ENCODE measurements at regions not wholly inside any gene's neighbourhood (a gene's known extent, or its start where the extent isn't known, plus 50 kb on each side); places are given as distances from the start of the nearest gene placed in this dataset.

- Histone ChIP-seq H3K4me1 (ENCODE audit: control insufficient read depth, insufficient read depth, low read length) (no peaks in the 10 kb centered on the region), H3K4me3 (ENCODE audit: low read depth, low read length) (no peak overlapping the region), H3K36me3 (ENCODE audit: control insufficient read depth in 2 of 2, insufficient read depth in 1 of 2, low read length in 2 of 2) (no peaks in the 10 kb centered on the region), H3K27ac (ENCODE audit: extremely low read depth, low read depth, low read length) (no peak overlapping the region), H3K9me3 (ENCODE audit: control insufficient read depth, insufficient read depth, low read depth, low read length) (no peaks in the 10 kb centered on the region)
- ChIA-PET CTCF (no interaction called here), POLR2A (interaction anchor here (0.5 kb wide), 1 partner anchor 46 kb away, joined by 3 read pairs; no protein-coding TSS in a partner anchor)
- no peak for TF ChIP-seq PRDM1 (tag by site-specific recombination; IDR thresholded peaks at IDR 0.05)
- no peak for TF ChIP-seq ZBTB17 (tag by site-specific recombination; IDR thresholded peaks at IDR 0.05)
- no peak for TF ChIP-seq ZNF2 (tag by site-specific recombination; IDR thresholded peaks at IDR 0.05)
- no peak for TF ChIP-seq ZNF626 (tag by site-specific recombination; IDR thresholded peaks at IDR 0.05)
- no peak for TF ChIP-seq PRDM4 (tag by site-specific recombination; IDR thresholded peaks at IDR 0.05)
- TF ChIP-seq ZNF138 (tag by site-specific recombination; IDR thresholded peaks at IDR 0.05; ENCODE audit: borderline replicate concordance), result no peak
- TF ChIP-seq YY2 (tag by site-specific recombination; IDR thresholded peaks at IDR 0.05), result no peak
- no peak for TF ChIP-seq ZNF791 (tag by site-specific recombination; IDR thresholded peaks at IDR 0.05)
These were observed 100.1 kb upstream of the ADTRP start for GRCh38 chr6:11878735-11879134.

GRCh38 chr6:11878029-11878428 is 99.4 kb upstream of the ADTRP start:
- Histone ChIP-seq H3K27ac (ENCODE audit: extremely low read depth, low read depth, low read length) (no peak overlapping the region), H3K4me1 (ENCODE audit: control insufficient read depth, insufficient read depth, low read length) (no peaks in the 10 kb centered on the region), H3K4me3 (ENCODE audit: low read depth, low read length) (no peak overlapping the region), H3K9me3 (ENCODE audit: control insufficient read depth, insufficient read depth, low read depth, low read length) (no peaks in the 10 kb centered on the region), H3K36me3 (ENCODE audit: control insufficient read depth in 2 of 2, insufficient read depth in 1 of 2, low read length in 2 of 2) (no peaks in the 10 kb centered on the region)
- TF ChIP-seq ZBTB1 (tag by site-specific recombination; IDR thresholded peaks at IDR 0.05) (no peak), SCRT2 (tag by site-specific recombination; IDR thresholded peaks at IDR 0.05) (peak; percentile 89), SCRT1 (tag by site-specific recombination; IDR thresholded peaks at IDR 0.05; ENCODE audit: borderline replicate concordance) (0 out of 2 replicates have a peak, but pooled peaks have one; percentile 41), ZNF529 (tag by site-specific recombination; IDR thresholded peaks at IDR 0.05; ENCODE audit: insufficient replicate concordance) (no peak), PRDM1 (tag by site-specific recombination; IDR thresholded peaks at IDR 0.05) (no peak)
- CTCF ChIA-PET, result interaction anchor here (0.6 kb wide), 1 partner anchor 1034 kb away, joined by 3 read pairs; no protein-coding TSS in a partner anchor
- POLR2A ChIA-PET, result no interaction called here

GRCh38 chr6:11876934-11877433 is 98.4 kb upstream of the ADTRP start:
- Histone ChIP-seq H3K27ac (ENCODE audit: extremely low read depth, low read depth, low read length) (no peak overlapping the region), H3K36me3 (ENCODE audit: control insufficient read depth in 2 of 2, insufficient read depth in 1 of 2, low read length in 2 of 2) (no peaks in the 10 kb centered on the region), H3K9me3 (ENCODE audit: control insufficient read depth, insufficient read depth, low read depth, low read length) (no peaks in the 10 kb centered on the region), H3K4me1 (ENCODE audit: control insufficient read depth, insufficient read depth, low read length) (no peaks in the 10 kb centered on the region), H3K4me3 (ENCODE audit: low read depth, low read length) (no peak overlapping the region)
- TF ChIP-seq ZNF530 (tag by site-specific recombination; IDR thresholded peaks at IDR 0.05; ENCODE audit: low read depth) (no peak), ZNF768 (tag by site-specific recombination; IDR thresholded peaks at IDR 0.05) (no peak), REPIN1 (tag by site-specific recombination; IDR thresholded peaks at IDR 0.05; ENCODE audit: low read depth) (no peak), ZNF416 (tag by site-specific recombination; IDR thresholded peaks at IDR 0.05) (no peak), SP7 (tag by site-specific recombination; IDR thresholded peaks at IDR 0.05) (no peak), ZNF354C (tag by site-specific recombination; IDR thresholded peaks at IDR 0.05; ENCODE audit: borderline replicate concordance, low read depth) (no peak), ZNF510 (tag by site-specific recombination; IDR thresholded peaks at IDR 0.05; ENCODE audit: insufficient replicate concordance) (no peak)
- ChIA-PET CTCF (no interaction called here), POLR2A (no interaction called here)
